Breast epithelium (tissue), 4 donors: ENCODE measurements at regions not wholly inside any gene's neighbourhood (a gene's known extent, or its start where the extent isn't known, plus 50 kb on each side); places are given as distances from the start of the nearest gene placed in this dataset.

Experiments used
- DNase-seq, 2 donors: peaks; one replicate each; pipeline ENCODE4 v3.0.0-alpha.2; 2019; ENCODE audit warnings: low spot score in 2 of 2
- H3K27ac ChIP-seq, 2 donors: fragments of 200-600 bp; sonication (generic) in 1 of 2; one replicate each; pipeline ENCODE4 v1.5.1; 2016 to 2019; ENCODE audit warnings: mild to moderate bottlenecking in 1 of 2
- H3K27me3 ChIP-seq, 2 donors: fragments of 200-600 bp; sonication (generic) in 1 of 2; one replicate each; pipeline versions ENCODE4 v1.5.1 to v1.6.0; 2017 to 2019; ENCODE audit warnings: control low read depth in 1 of 2, mild to moderate bottlenecking in 1 of 2
- H3K36me3 ChIP-seq: fragments of 200-600 bp; one replicate; pipeline ENCODE4 v1.5.1; 2019
- H3K4me1 ChIP-seq, 2 donors: fragments of 200-600 bp; sonication (generic); one replicate each; pipeline ENCODE4 v1.5.1; 2016 to 2019; ENCODE audit warnings: control low read depth in 1 of 2
- H3K4me3 ChIP-seq, 3 donors: fragments of 200-600 bp; sonication (generic); 1 replicate in 2 of 3; 2 replicates in 1 of 3; pipeline ENCODE4 v1.5.1; 2016 to 2019; ENCODE audit warnings: mild to moderate bottlenecking in 3 of 3, moderate library complexity in 2 of 3
- H3K9me3 ChIP-seq, 2 donors: fragments of 200-600 bp; sonication (generic) in 1 of 2; one replicate each; pipeline ENCODE4 v1.5.1; 2016 to 2019; ENCODE audit warnings: control low read depth in 1 of 2
- CTCF ChIP-seq, 3 donors: fragments of 450-650 bp; IDR thresholded peaks; one replicate each; pipeline ENCODE4 v1.5.1; 2016 to 2017; ENCODE audit warnings: antibody characterized with exemption in 3 of 3, mild to moderate bottlenecking in 3 of 3, moderate library complexity in 3 of 3
- POLR2A ChIP-seq: fragments of 450-650 bp; IDR thresholded peaks from one replicate; pipeline ENCODE4 v1.6.1; 2016; ENCODE audit warnings: antibody characterized with exemption, mild to moderate bottlenecking, moderate library complexity
- POLR2AphosphoS5 ChIP-seq, 3 donors: sonication (generic); formaldehyde crosslinking; IDR thresholded peaks; one replicate each; pipeline ENCODE4 v1.6.1; 2017; ENCODE audit warnings: antibody characterized with exemption in 3 of 3
- intact Hi-C: fragments of 100-400 bp; cut with DNase I; formaldehyde crosslinking; loops from one replicate; pipeline ENCODE4 v1.15.1; 2023; ENCODE audit warnings: low total_unique reads

- TF ChIP-seq POLR2A (no peak), CTCF (IDR thresholded peaks at IDR 0.05) (no peak), POLR2AphosphoS5 (IDR thresholded peaks at IDR 0.05) (no peak)
- intact Hi-C loops = no loop called here
- H3K27me3 ChIP-seq = no peaks in the 10 kb centered on the region
- DNase-seq = no peak
- no peak overlapping the region for H3K4me3 ChIP-seq
- H3K4me1 ChIP-seq = no peaks in the 10 kb centered on the region
- H3K9me3 ChIP-seq = peaks cover 0 to 10% of the 10 kb centered on the region in 2 donors
- H3K27ac ChIP-seq = no peak overlapping the region
- H3K36me3 ChIP-seq = no peaks in the 10 kb centered on the region
Observed at GRCh38 chr11:79957702-79958101, 516.9 kb upstream of the TENM4 start.

GRCh38 chr11:79956061-79956460 is 515.2 kb upstream of the TENM4 start:
- no peak overlapping the region for H3K4me3 ChIP-seq
- no peaks in the 10 kb centered on the region for H3K4me1 ChIP-seq
- no peak for DNase-seq
- peaks cover 0 to 10% of the 10 kb centered on the region in 2 donors for H3K9me3 ChIP-seq
- intact Hi-C loops = no loop called here
- TF ChIP-seq POLR2A (no peak), CTCF (IDR thresholded peaks at IDR 0.05) (no peak), POLR2AphosphoS5 (IDR thresholded peaks at IDR 0.05) (no peak)
- no peak overlapping the region for H3K27ac ChIP-seq
- H3K27me3 ChIP-seq = no peaks in the 10 kb centered on the region
- H3K36me3 ChIP-seq = no peaks in the 10 kb centered on the region

- Histone ChIP-seq H3K27me3 (no peaks in the 10 kb centered on the region), H3K27ac (no peak overlapping the region), H3K36me3 (no peaks in the 10 kb centered on the region), H3K4me1 (no peaks in the 10 kb centered on the region), H3K9me3 (peaks cover 0 to 3% of the 10 kb centered on the region in 2 donors), H3K4me3 (no peak overlapping the region)
- no peak for TF ChIP-seq CTCF (IDR thresholded peaks at IDR 0.05)
- TF ChIP-seq POLR2A = no peak
- no peak for TF ChIP-seq POLR2AphosphoS5 (IDR thresholded peaks at IDR 0.05)
- no peak for DNase-seq
- intact Hi-C loops = no loop called here
Observed at GRCh38 chr11:79953629-79954028, 512.8 kb upstream of the TENM4 start.

GRCh38 chr11:79950741-79951140 is 509.9 kb upstream of the TENM4 start:
- H3K4me3 ChIP-seq = no peak overlapping the region
- no peaks in the 10 kb centered on the region for H3K9me3 ChIP-seq
- no peaks in the 10 kb centered on the region for H3K27me3 ChIP-seq
- no peak for DNase-seq
- no peak for TF ChIP-seq POLR2AphosphoS5 (IDR thresholded peaks at IDR 0.05)
- no peak for TF ChIP-seq CTCF (IDR thresholded peaks at IDR 0.05)
- TF ChIP-seq POLR2A = no peak
- no peak overlapping the region for H3K27ac ChIP-seq
- intact Hi-C loops = no loop called here
- no peaks in the 10 kb centered on the region for H3K36me3 ChIP-seq
- no peaks in the 10 kb centered on the region for H3K4me1 ChIP-seq

GRCh38 chr11:79950172-79950571 is 509.3 kb upstream of the TENM4 start:
- intact Hi-C loops = no loop called here
- no peak for DNase-seq
- no peaks in the 10 kb centered on the region for H3K27me3 ChIP-seq
- H3K36me3 ChIP-seq = no peaks in the 10 kb centered on the region
- no peaks in the 10 kb centered on the region for H3K4me1 ChIP-seq
- no peak overlapping the region for H3K27ac ChIP-seq
- TF ChIP-seq POLR2AphosphoS5 (IDR thresholded peaks at IDR 0.05) (no peak), CTCF (IDR thresholded peaks at IDR 0.05) (no peak), POLR2A (no peak)
- no peaks in the 10 kb centered on the region for H3K9me3 ChIP-seq
- no peak overlapping the region for H3K4me3 ChIP-seq
